COR-L47 (cell line): ENCODE measurements at regions not wholly inside any gene's neighbourhood (a gene's known extent, or its start where the extent isn't known, plus 50 kb on each side); places are given as distances from the start of the nearest gene placed in this dataset.

Experiments used
- DNase-seq: peaks from one replicate; lab custom pipeline; 2025; lab: John Stamatoyannopoulos, UW

GRCh38 chr17:65405563-65405962, 155.9 kb downstream of the AXIN2 start:
- DNase-seq: no peak

- no peak for DNase-seq
These were observed 156.7 kb downstream of the AXIN2 start for GRCh38 chr17:65404761-65405160.

- no peak for DNase-seq
These were observed 157.8 kb downstream of the AXIN2 start for GRCh38 chr17:65403626-65404025.

GRCh38 chr17:65402513-65403496, 158.6 kb downstream of the AXIN2 start:
- DNase-seq: no peak

GRCh38 chr17:65401561-65401960, 159.9 kb downstream of the AXIN2 start:
- no peak for DNase-seq

GRCh38 chr17:65400701-65401100, 160.7 kb downstream of the AXIN2 start:
- no peak for DNase-seq

GRCh38 chr17:65398040-65398787, 163.2 kb downstream of the AXIN2 start:
- DNase-seq: no peak

- DNase-seq: no peak
These were observed 165.5 kb downstream of the AXIN2 start for GRCh38 chr17:65395924-65396323.

GRCh38 chr17:65394811-65395472, 166.5 kb downstream of the AXIN2 start:
- no peak for DNase-seq

GRCh38 chr17:65393514-65393913, 167.9 kb downstream of the AXIN2 start:
- DNase-seq: no peak

- DNase-seq: no peak
These were observed 171.5 kb downstream of the AXIN2 start for GRCh38 chr17:65389949-65390348.

- DNase-seq: no peak
These were observed 172.0 kb downstream of the AXIN2 start for GRCh38 chr17:65389426-65389825.

- no peak for DNase-seq
These were observed 172.5 kb downstream of the AXIN2 start for GRCh38 chr17:65388911-65389310.

GRCh38 chr17:65387322-65387721, 174.1 kb downstream of the AXIN2 start:
- DNase-seq: no peak

- DNase-seq: no peak
These were observed 175.7 kb downstream of the AXIN2 start for GRCh38 chr17:65385726-65386125.

GRCh38 chr17:65385071-65385470, 176.4 kb downstream of the AXIN2 start:
- no peak for DNase-seq

- DNase-seq: no peak
These were observed 180.3 kb downstream of the AXIN2 start for GRCh38 chr17:65381152-65381551.

GRCh38 chr17:65374966-65375365, 186.5 kb downstream of the AXIN2 start:
- no peak for DNase-seq

GRCh38 chr17:65371702-65372101, 189.7 kb downstream of the AXIN2 start:
- no peak for DNase-seq

- no peak for DNase-seq
These were observed 190.7 kb downstream of the AXIN2 start for GRCh38 chr17:65370669-65371131.

GRCh38 chr17:65368341-65368740, 193.1 kb downstream of the AXIN2 start:
- DNase-seq: no peak

- no peak for DNase-seq
These were observed 195.2 kb downstream of the AXIN2 start for GRCh38 chr17:65366102-65366844.
